HepG2 (cell line): ENCODE measurements at regions not wholly inside any gene's neighbourhood (a gene's known extent, or its start where the extent isn't known, plus 50 kb on each side); places are given as distances from the start of the nearest gene placed in this dataset.

Experiments used
- ATAC-seq: fragments of 200-7000 bp; cut with Tn5 transposase; 3 replicates; pipeline ENCODE4 v1.9.1; 2020; ENCODE audit warnings: mild to moderate bottlenecking, moderate library complexity
- BruUV-seq: library from RNA; stranded (reverse); fragments of 400-500 nt; replicated peaks from 2 replicates; lab custom pipeline; 2021; lab: Mats Ljungman, UMichigan
- CTCF ChIA-PET: fragments of 300-600 bp; formaldehyde crosslinking; extraction: SDS; loops from one replicate; lab custom pipeline; 2021; ENCODE audit warnings: low total read pairs, inconsistent platforms, low intra/inter-chr PET ratio; lab: Yijun Ruan, JAX
- POLR2A ChIA-PET: fragments of 350-600 bp; sonication (Branson Sonifier 250); formaldehyde crosslinking; loops from one replicate; lab custom pipeline; 2020; ENCODE audit warnings: antibody characterized with exemption, inconsistent platforms; lab: Yijun Ruan, JAX
- DNase-seq: peaks from one replicate; pipeline ENCODE4 v3.0.0-alpha.2; 2015; ENCODE audit warnings: low spot score
- FAIRE-seq: peaks from 3 replicates; lab custom pipeline; 2011; peaks lifted over from hg19 to GRCh38; lab: Jason Lieb, UNC
- H2AFZ ChIP-seq: one replicate; pipeline ENCODE4 v1.6.1; 2011; ENCODE audit warnings: low read length, inconsistent platforms
- H3K27ac ChIP-seq: fragments of 300-600 bp; 3 replicates; pipeline ENCODE4 v1.8.0; 2011; ENCODE audit warnings: mixed run types, mild to moderate bottlenecking, mixed read lengths, low read length, inconsistent platforms; ENCODE audit not compliant: insufficient read depth; ENCODE audit errors: extremely low read length
- H3K27me3 ChIP-seq, 2 experiments: fragments of 200-600 bp in 1 of 2; 2 replicates in 1 of 2; 3 replicates in 1 of 2; pipeline versions ENCODE4 v1.6.0 to v1.8.0; 2011; ENCODE audit warnings: low read length in 2 of 2, mild to moderate bottlenecking in 2 of 2, moderate library complexity in 2 of 2, inconsistent platforms in 1 of 2; ENCODE audit not compliant: insufficient read depth in 2 of 2, control insufficient read depth in 1 of 2
- H3K36me3 ChIP-seq, 2 experiments: fragments of 200-600 bp in 1 of 2; replicated peaks in 1 of 2; 2 replicates in 1 of 2; 3 replicates in 1 of 2; pipeline versions ENCODE4 v1.5.1 to v1.8.0; 2011; ENCODE audit warnings: low read length in 2 of 2, inconsistent platforms in 1 of 2; ENCODE audit not compliant: insufficient read depth in 2 of 2, control insufficient read depth in 1 of 2
- H3K4me1 ChIP-seq: 2 replicates; pipeline ENCODE4 v1.5.1; 2012; ENCODE audit warnings: low read length, inconsistent platforms; ENCODE audit not compliant: insufficient read depth
- H3K4me2 ChIP-seq: 2 replicates; pipeline ENCODE4 v1.6.0; 2011; ENCODE audit warnings: low read depth, low read length, inconsistent platforms
- H3K4me3 ChIP-seq, 3 experiments: fragments of 200-600 bp in 1 of 3; sonication (generic), shearing (Covaris generic) in 1 of 3; replicated peaks in 1 of 3; 2 replicates each; pipeline ENCODE4 v1.5.1; 2011 to 2016; ENCODE audit warnings: low read length in 3 of 3, inconsistent platforms in 2 of 3, low read depth in 2 of 3, mild to moderate bottlenecking in 2 of 3, control low read depth in 1 of 3, mixed read lengths in 1 of 3; ENCODE audit not compliant: insufficient read depth in 1 of 3
- H3K79me2 ChIP-seq: one replicate; pipeline ENCODE4 v1.6.1; 2011; ENCODE audit warnings: low read length, inconsistent platforms; ENCODE audit not compliant: insufficient read depth
- H3K9ac ChIP-seq: 2 replicates; pipeline ENCODE4 v1.6.0; 2011; ENCODE audit warnings: mild to moderate bottlenecking, low read depth, low read length, inconsistent platforms; ENCODE audit not compliant: insufficient read depth
- H3K9me3 ChIP-seq: 2 replicates; pipeline ENCODE4 v1.5.1; 2012; ENCODE audit warnings: mild to moderate bottlenecking, low read length
- H4K20me1 ChIP-seq: 2 replicates; pipeline ENCODE4 v1.6.0; 2011; ENCODE audit warnings: inconsistent platforms, mild to moderate bottlenecking, low read length, moderate library complexity; ENCODE audit not compliant: insufficient read depth
- CREB1 ChIP-seq, 2 experiments: fragments of 450-650 bp in 1 of 2; IDR thresholded peaks; 2 replicates each; pipeline ENCODE4 v1.6.1; 2016 to 2017; ENCODE audit warnings: control low read depth in 1 of 2, mild to moderate bottlenecking in 1 of 2, missing compliant biosample characterization in 1 of 2, missing genetic modification characterization in 1 of 2
- DMAP1 ChIP-seq: IDR thresholded peaks from 2 replicates; pipeline ENCODE4 v1.6.1; 2016
- IRF9 ChIP-seq: sonication (generic); formaldehyde crosslinking; IDR thresholded peaks from 2 replicates; pipeline ENCODE4 v1.8.0; 2022; ENCODE audit warnings: missing genetic modification reagents, mild to moderate bottlenecking, borderline replicate concordance
- PHB2 ChIP-seq: fragments of 450-650 bp; IDR thresholded peaks from 2 replicates; pipeline ENCODE4 v1.6.1; 2018; ENCODE audit not compliant: partially characterized antibody
- SIX4 ChIP-seq: sonication (generic); formaldehyde crosslinking; IDR thresholded peaks from 2 replicates; pipeline ENCODE4 v1.4.0; 2020; ENCODE audit warnings: missing genetic modification reagents
- SRF ChIP-seq: IDR thresholded peaks from 2 replicates; pipeline ENCODE4 v1.6.1; 2011; ENCODE audit warnings: mild to moderate bottlenecking, low read depth, low read length, moderate library complexity
- ZC3H4 ChIP-seq: sonication (generic); formaldehyde crosslinking; IDR thresholded peaks from 2 replicates; pipeline ENCODE4 v1.4.0; 2020; ENCODE audit warnings: missing genetic modification reagents, borderline replicate concordance
- ZMYM4 ChIP-seq: sonication (generic); formaldehyde crosslinking; IDR thresholded peaks from 2 replicates; pipeline ENCODE4 v1.8.1; 2023; ENCODE audit warnings: mild to moderate bottlenecking, missing genetic modification reagents
- ZNF138 ChIP-seq: sonication (generic); formaldehyde crosslinking; IDR thresholded peaks from 2 replicates; pipeline ENCODE4 v1.5.0; 2020; ENCODE audit warnings: mild to moderate bottlenecking, low read depth, missing genetic modification reagents
- ZNF235 ChIP-seq: sonication (generic); formaldehyde crosslinking; IDR thresholded peaks from 2 replicates; pipeline ENCODE4 v1.8.1; 2023; ENCODE audit warnings: mild to moderate bottlenecking, missing genetic modification reagents, borderline replicate concordance
- ZNF670 ChIP-seq: sonication (generic); formaldehyde crosslinking; IDR thresholded peaks from 2 replicates; pipeline ENCODE4 v1.8.0; 2022; ENCODE audit warnings: mild to moderate bottlenecking, missing genetic modification reagents, borderline replicate concordance
- ZNF761 ChIP-seq: sonication (generic); formaldehyde crosslinking; conservative IDR thresholded peaks from 2 replicates; pipeline ENCODE4 v1.4.0; 2020; ENCODE audit warnings: mild to moderate bottlenecking, missing genetic modification reagents
- ZSCAN12 ChIP-seq: sonication (generic); formaldehyde crosslinking; IDR thresholded peaks from 2 replicates; pipeline ENCODE4 v1.9.0; 2021; ENCODE audit warnings: mild to moderate bottlenecking, missing genetic modification reagents
- WGBS: methylation state at CpG from one replicate; pipeline ENCODE4 v1.1.6; 2017; ENCODE audit warnings: low lambda C conversion rate; 5-methylcytosine and 5-hydroxymethylcytosine counted together
- in situ Hi-C: cut with HindIII; loops from 2 replicates; pipeline ENCODE4 v1.10.0; 2017; ENCODE audit warnings: low pct_unique_long_range_greater_than_20kb; ENCODE audit not compliant: extremely low pct_ligation_motif_present
- intact Hi-C: fragments of 100-400 bp; cut with micrococcal nuclease; formaldehyde crosslinking; loops from one replicate; pipeline ENCODE4 v1.10.0; 2022; ENCODE audit not compliant: unreplicated experiment

GRCh38 chr2:67083951-67084350 lies 313.2 kb upstream of the ETAA1 start:
- Histone ChIP-seq H3K36me3 (no peaks in the 10 kb centered on the region), H4K20me1 (no peaks in the 10 kb centered on the region), H3K4me3 (no peak overlapping the region), H3K4me1 (no peaks in the 10 kb centered on the region), H3K4me2 (no peak overlapping the region), H3K9me3 (peaks cover 83% of the 10 kb centered on the region), H3K79me2 (no peaks in the 10 kb centered on the region), H3K27me3 (no peaks in the 10 kb centered on the region), H3K27ac (no peak overlapping the region), H2AFZ (no peak overlapping the region), H3K9ac (no peak overlapping the region)
- in situ Hi-C loops (no loop called here), intact Hi-C loops (no loop called here)
- DNase-seq: no peak
- ChIA-PET POLR2A (no interaction called here), CTCF (no interaction called here)
- no TSS peak for BruUV-seq
- FAIRE-seq: no peak
- no peak for ATAC-seq
- 52% methylated on average over 2 of the region's 2 CpGs for WGBS
- TF ChIP-seq ZC3H4 (CRISPR knock-in tag) (no peak), ZNF761 (CRISPR knock-in tag) (no peak), ZNF138 (CRISPR knock-in tag) (no peak), ZMYM4 (no peak), CREB1 (IDR thresholded peaks at IDR 0.05) (no peak), CREB1 (CRISPR knock-in tag; IDR thresholded peaks at IDR 0.05) (no peak), IRF9 (CRISPR knock-in tag) (no peak), SIX4 (CRISPR knock-in tag) (no peak), SRF (no peak), DMAP1 (no peak), ZNF670 (no peak), ZSCAN12 (CRISPR knock-in tag) (no peak), PHB2 (no peak), ZNF235 (CRISPR knock-in tag) (no peak)
